ENCODE measurements at regions not wholly inside any gene's neighbourhood (a gene's known extent, or its start where the extent isn't known, plus 50 kb on each side); places are given as distances from the start of the nearest gene placed in this dataset.
"Not testable (repeated sequence)": the region's sequence is repeated elsewhere in the genome, so short reads cannot be mapped to it uniquely, and the experiment has no call there.

DNA sequence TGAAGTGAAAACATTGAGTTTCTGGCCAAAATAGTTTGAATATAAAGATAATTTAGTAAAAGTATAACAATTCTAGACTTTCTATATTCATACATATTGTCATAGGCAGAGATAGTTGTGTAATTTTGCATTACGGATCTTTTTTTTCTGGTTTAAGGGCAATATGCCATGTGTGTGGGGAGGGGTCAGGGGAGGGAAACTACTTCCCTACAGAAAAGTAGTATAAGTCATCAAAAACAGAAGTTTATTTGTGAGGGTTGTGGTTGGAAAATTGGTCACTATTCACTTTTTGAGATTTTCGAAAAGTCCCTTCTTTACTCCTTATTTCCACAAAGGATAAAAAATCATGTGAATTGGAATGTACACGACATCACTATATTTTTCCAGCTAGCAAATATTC, 288.2 kb upstream of the PREP start:
- peak; percentile 70 for DNase-seq

DNA sequence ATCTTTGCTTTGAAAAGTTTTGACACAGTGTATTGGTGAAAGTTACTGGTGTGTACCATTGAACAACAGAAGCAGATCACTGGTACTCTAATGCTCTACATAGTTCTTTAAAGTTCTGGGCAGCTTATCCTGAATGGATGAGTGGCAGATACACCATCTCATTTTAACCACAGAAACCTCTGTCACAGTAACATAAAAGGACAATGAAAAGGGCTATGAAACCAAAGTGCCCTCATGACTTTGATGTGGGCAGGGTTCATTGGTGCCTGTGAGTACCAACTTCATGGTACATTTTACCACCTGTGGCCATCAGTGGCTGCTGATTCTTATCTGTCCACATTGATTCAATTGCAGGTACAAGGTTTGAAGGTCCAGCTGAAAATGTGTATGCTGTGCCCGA, 285.7 kb upstream of the PREP start:
- no peak for DNase-seq

DNA sequence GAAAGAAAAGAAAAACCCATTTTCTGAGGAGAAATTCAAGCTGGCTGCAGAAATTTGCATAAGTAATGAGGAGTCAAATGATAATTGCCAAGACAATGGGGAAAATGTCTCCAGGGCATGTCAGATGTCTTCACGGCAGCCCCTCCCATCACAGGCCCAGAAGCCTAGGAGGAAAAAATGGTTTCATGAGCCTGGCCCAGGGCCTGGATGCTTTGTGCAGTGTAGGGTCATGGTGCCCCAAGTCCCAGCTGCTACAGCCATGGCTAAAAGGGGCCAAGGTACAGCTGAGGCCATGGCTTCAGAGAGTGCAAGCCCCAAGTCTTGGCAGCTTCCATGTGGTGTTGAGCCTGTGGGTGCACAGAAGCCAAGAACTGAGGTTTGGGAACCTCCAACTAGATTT, 283.9 kb upstream of the PREP start:
- DNase-seq, result not testable (repeated sequence)

DNA sequence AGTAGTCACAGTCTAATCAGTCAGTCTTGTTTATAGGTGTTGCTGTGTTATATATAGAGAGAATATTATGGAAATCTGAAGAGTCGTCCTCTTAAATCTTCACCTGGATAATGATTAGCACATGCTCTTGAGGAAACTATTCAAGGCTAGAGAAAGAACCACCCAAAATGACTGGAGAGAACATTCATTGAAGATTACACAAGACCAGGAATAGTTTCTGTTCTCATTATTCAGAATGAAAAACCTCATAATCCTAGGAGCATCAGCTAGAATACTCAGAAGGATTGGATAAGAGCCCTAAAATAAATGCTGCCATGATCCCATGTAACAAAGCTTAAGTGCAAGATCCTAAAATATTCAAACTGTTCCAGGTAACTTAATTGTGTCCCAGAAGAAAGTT, 278.2 kb upstream of the PREP start:
- peak; percentile 42 for DNase-seq

DNA sequence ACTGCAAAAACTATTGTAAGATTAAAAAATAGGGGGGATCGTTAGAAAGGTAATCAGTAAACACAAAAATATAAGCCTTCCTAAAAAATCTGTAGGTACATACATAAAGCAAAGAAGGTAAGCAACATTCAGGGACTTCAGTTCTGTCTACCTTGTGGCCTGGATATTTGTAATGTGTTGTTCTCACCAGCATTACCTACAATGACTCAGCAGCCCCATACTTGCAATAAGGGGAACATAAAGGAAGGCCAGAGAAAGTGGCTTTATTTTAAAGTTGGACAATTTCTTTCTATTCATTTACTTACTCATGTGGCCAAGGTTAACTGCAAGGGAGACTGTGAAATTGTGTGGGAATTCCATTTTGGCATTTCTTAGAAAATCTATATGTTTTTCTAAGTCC, 277.2 kb upstream of the PREP start:
- no peak for DNase-seq

DNA sequence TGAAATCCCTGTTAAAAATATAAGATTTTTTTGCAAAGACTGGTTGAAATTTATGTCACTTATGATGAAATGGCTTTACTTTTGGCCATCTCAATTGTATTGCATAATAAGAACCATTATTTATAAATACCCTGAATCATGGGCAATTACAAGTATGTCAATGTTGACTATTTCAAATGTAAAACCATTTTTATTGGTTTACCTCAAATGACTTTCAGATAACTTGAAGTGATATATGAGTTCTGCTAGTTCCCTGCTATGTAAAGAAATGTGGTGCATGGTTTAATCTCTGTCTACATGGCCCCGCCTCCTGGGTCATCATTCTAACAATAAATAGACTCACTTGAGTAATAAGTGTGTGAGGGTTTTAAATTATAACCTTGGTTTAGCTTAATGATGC, 275.6 kb upstream of the PREP start:
- DNase-seq, result peak; percentile 12

DNA sequence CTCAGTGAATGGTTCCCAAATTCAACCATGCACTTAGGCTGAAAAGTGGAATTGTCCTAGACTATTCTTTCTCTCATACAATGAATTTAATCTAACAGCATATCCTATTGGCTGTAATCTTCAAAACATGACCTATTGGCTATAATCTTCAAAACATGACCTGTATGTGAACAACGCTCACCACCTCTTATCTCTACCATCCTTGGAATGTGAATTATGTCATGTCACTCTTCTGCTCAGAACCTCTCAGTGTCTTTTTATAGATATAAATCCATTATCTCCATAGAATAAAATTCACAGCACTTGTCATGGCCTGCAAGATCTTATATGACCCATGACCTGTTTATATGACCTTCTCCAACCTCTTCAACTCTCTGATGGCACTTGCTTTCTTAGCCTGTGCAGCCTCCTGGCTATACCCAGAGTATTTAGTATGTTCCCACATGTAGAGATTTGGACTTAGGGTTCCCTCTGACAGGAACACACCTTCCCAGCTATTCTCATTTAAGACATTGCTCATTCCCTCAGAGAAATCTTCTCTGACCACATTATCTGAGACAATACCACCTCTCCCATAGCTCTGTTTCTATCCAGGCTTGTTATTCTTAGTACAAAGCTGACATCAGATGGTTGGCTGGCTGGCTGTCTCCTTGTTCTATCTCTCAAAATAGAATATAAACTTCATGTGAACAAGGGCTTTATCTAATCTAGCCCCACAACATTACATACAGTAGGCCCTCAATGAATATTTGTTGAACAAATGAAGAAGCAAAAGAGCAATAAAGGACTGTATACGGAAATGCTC, 275.0 kb upstream of the PREP start:
- no peak for DNase-seq

DNA sequence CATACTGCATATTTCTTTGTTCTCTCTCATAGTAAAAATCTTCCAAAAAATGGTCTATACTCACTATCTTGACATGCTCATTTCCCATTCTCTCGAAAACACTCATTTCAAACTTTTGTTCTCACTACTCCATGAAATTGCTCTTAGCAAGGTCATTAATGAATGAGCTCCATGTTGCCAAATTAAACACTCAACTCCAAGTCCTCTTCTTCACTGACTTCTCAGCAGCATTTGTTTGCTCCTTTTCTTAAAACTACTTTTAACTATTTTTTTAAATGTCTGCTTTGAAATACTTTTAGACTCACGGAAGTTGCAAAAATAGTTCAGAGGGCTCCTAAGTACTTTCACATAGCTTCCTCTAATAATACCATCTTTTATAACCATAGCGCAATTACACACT, 274.0 kb upstream of the PREP start:
- no peak for DNase-seq

DNA sequence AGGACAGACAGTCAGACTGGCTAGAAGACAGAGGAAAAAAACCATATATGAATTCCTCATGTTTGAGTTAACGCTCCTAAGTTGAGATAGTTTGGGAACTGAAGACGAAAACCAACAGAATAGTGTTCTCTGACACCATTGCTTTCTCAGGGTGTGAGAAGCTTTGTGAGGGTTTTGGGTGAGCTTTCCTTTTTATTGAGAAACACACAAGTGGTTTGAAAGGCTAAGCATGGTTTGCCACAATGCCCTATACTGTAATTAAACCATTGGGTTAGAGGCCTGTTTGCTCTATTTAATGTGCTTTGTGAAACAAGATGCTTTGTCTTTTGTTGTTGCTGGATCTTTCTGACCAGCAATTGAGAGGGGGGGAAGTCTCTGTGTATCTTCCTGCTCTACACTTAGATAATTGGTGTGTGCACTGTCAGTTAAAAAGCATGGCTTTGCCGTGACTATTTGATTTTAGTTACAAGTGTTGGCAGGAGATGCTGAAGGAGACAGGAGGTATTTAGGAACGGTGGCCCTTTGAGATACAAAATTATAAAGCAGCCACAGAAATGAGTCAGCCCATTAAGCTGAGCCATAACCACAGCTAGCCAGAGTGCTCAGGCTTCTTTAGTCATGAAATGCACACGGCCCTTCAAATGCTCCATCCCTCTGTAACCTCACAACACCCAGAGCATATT, 273.0 kb upstream of the PREP start:
- peak; percentile 67 for DNase-seq

DNA sequence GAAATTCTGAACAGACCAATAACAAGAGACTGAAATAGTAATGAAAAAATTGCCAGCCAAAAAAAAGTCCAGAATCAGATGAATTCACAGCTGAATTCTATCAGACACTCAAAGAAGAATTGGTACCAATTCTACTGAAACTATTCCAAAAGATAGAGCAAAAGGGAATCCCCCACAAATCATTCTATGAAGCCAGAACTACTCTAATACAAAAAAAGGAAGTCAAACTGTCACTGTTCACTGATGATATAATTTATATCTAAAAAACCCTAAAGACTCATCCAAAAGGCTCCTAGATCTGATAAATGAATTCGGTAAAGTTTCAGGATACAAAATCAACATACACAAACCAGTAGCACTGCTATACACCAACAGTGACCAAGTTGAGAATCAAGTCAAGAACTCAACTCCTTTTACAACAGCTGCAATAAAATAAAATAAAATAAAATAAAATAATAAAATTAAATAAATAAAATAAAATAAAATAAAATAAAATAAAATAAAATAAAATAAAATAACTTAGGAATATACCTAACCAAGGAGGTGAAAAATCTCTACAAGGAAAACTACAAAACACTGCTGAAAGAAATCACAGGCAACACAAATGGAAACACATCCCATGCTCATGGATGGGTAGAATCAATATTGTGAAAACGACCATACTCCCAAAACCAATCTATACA, 270.1 kb upstream of the PREP start:
- DNase-seq, result not testable (repeated sequence)

DNA sequence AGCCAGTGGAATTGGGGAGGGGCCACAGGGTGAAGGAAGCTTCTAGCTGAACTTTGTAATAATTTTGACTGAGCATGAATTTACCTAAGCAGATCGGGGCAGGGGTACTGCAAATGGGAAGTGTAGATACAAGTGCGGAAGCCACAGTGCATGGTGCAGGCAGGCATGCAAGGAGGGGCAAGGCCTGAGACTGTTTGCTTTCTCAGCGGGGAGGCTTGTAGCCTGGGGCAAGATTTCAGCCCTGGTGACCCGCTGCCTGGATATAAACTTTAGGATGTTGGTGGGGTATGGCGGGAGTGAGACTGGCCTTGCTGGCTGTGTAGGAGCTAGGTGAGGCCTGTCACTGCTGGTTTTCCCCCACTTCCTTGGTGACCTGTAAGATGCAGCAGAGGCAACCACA, 266.4 kb upstream of the PREP start:
- DNase-seq, result no peak

DNA sequence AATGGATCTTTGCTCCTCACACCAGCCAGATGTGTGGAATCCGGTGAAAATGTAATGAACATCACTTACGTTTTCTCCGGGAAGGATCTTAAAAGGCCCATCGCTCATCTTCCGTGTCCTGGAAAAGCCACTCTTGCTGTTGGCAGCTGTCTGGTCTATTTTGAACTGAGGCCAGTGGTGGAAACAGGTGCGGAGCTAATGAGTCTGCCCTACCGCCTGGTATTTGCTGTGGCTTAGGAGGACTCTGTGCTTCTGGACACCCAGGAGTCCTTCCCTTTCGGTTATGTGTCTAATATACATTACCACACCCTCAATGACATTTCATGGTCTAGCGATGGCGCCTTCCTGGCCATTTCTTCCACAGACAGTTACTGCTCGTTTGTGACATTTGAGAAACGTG, 264.2 kb upstream of the PREP start:
- DNase-seq, result no peak

DNA sequence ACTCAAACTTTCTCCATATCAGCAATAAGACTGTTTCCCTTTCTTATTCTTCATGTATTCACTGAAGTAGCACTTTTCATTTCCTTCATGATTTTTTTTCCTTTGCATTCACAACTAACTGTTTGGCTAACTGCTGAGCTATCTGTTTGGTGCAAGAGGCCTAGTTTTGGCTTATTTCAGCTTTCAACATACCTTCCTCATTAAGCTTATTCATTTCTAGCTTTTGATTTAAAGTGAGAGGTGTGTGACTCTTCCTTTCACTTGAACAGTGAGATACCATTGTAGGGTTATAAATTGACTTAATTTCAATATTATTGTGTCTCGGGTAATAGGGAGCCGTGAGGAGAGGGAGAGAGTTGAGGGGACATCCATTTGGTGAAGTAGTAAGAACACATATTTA, 262.0 kb upstream of the PREP start:
- no peak for DNase-seq

DNA sequence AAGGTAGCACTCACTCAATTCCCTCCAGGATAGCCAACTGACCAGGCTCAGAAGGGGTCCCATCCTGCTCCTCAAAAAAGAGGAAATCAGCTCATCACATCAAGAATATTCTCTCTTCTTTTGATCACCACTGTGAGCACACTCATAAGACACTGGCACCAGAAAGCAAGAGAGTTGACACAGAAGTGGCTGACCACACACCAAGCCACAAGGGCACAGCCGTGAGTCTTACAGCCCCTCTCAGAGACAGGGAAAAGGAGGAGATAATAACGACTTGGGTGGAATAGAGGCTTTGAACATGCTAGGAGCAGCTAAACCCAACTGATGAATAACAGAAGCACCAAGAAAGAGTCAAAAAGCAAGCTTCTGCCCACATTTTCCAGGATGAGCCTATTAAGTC, 249.1 kb upstream of the PREP start:
- peak; percentile 9 for DNase-seq

DNA sequence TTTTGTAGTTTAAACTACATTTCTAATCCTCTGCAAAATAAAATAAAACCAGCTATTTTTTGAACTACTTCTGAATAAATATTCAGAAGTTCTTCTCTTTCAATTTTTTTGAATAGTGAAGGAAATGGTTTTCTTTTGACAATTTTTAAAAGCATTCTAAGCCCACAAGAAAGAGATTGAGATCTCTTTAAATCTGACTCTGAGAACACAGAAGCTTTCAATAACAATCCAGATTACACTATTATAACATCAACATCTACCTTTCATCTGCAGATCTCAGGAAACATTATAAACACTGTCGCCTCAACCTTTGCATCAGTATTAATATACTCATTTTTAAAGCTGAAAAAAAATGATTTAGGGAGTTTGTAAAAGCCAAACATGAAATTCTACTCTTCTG, 247.5 kb upstream of the PREP start:
- no peak for DNase-seq

DNA sequence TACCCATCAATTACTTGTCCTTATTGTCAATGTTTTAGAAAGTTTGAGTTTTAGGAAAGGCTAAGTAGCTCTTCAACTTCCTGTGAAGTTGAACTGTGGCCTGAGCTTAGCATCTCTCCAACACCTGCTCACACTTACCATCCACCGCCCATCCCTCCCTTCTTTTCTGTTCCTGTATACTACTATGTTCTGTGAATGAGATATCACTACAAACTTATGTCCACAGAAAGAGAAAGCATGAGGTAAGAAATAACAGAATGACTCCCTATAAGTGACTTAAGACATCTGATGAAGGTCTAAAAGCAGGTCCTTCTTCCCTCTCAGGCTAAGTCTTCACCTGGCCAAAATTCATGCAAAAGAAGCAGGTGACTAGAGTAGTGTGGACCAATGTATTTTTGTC, 246.3 kb upstream of the PREP start:
- DNase-seq, result no peak

DNA sequence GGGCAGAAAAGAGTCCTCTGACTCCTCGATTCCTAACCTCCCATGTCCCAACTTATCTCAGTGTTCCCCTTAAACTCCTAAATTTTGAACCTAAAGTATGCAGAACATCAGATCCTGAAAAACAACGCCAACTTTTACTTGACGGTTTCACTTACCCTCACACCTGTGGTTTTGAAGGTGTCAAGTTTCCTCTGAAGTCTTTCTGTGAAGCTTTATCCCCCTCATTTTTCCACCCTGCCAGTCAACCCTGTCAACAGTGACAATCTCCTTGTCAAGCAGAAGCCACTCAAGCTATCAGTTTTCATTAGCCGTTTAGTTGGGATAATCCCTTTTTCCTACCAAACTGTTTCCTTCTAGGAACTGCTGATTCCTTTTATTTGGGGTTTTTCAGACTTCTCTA, 245.4 kb upstream of the PREP start:
- no peak for DNase-seq

DNA sequence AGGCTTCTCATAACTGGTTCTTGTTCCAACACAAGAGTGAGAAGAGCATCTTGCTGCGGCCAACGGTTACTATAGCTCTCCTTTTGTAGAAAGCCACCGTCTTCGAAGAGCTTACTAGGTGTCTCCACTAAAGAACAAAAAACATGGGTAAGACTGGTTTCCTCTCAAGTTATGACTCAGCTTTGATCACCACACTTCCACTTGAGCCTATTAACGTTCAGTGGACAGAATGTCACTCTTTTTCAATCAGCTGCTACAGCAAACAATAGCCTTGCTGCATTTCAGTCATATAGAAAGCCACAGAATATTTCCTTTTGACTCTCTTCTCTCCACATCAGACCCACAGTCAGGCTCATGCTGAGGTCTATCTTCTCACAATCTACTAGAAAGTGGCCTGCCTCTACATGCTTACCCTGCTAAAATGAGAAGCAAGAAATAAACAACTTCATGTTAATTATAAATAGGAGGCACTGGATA, 243.5 kb upstream of the PREP start:
- DNase-seq, result peak; percentile 49

DNA sequence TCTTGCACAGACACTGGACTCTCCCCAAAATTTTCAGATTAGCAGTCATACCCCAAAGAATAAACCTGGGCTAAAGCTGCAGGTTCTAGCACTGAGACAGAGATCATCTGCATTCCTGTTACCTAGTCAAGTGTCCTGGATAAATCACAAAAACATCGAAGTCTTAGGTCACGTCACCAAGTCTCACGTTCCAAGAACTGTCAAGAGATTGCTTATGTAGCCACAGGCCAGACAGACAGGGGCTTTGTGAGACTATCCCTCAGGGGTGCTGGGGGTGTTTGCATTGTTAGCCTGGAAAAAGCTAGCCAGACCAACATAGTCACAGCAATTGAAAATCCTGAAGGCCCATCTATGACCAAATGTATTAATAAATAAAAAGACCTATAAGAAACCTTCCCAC, 243.1 kb upstream of the PREP start:
- DNase-seq, result no peak

DNA sequence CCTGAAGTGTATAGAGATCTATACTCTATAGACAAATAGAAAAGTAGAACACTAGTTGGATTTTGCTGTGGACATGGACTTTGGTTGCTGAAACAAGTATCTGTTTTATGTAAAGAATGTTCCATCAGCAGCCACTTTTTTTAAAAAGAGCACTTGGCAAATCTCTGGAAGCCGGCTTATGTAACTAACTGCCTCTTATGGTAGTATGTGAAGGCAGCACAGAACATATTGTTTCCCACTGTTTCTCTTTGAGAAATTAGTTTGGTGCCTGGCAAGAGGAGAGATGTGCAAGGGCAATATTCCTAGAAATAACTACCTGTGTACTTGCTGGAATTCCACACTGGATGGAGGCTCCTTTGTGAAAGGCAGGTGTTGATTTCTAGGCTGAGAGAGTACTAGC, 242.3 kb upstream of the PREP start:
- DNase-seq, result no peak

DNA sequence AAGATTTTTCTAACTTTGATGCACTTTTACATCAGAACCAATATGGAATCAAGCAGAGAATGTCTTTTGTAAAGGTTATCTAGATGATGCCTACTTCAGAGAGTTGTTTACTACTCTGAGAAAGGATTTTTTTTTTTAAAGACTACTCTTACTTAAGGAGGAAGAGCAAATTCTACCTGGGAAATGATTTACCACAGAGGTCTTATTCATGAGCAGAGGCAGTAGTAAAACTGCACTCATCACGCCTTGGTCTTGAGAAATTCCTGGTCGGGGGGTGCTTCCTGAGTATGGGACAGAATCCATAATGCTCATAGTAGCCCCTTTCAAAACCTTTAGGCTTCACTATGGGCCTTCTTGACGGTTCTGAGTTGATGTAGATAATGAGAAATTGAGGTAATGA, 241.8 kb upstream of the PREP start:
- no peak for DNase-seq

DNA sequence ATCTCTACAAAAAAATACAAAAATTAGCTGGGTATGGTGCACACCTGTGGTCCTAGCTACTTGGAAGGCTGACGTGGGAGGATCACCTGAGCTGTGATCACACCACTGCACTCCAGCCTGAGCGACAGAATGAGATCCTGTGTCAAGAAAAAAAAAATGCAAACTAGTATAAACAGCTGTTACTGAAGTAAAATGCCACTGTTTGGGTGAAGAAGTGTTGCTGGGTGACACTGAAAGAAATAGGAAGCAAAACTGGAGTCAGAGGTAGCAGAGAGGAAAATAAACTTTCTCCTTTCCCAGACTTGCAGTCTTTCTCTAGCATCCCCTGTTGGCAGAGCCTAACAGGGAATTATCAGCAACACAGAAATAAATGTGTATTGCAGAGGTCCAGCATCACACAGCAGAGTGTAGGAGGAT, 241.2 kb upstream of the PREP start:
- DNase-seq, result peak; percentile 74

DNA sequence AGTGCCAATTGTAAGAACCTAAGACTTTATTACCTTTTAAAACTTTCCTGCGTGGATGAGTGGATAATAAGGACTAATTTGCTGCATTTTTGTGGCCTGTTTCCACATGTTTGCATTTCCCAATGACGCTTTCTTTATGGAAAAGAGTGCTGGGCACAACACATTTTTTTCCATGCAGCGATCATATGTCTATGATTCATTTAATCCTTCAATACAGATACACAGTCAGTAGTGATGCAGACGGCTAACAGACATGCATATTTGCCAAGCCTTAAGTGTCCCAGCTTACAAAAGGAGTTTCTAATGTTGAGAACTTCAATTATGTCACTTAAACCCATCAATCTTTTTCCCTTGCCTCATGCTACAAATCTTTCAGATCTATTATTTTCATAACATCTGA, 239.8 kb upstream of the PREP start:
- no peak for DNase-seq

DNA sequence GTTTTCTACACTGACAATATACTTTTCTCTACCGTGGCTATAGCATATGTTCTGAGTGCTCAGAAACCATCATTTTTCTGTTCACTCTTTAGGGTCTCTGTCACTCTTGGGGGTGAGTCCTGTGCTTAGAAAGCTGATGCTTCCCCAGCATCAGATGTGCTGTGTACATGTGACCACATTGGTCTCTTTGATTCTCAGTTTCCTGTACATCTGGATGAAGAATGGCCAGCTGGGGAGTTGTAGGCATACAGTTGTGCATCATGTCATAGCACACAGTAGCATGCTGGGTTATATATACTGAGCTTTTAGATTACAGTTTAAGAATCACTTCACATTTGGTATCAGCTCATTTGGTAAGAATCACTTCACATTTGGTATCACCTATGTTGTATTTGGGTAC, 238.6 kb upstream of the PREP start:
- no peak for DNase-seq
